ENCODE measurements at regions not wholly inside any gene's neighbourhood (a gene's known extent, or its start where the extent isn't known, plus 50 kb on each side); places are given as distances from the start of the nearest gene placed in this dataset.

- no peaks in the 10 kb centered on the region for H3K27me3 ChIP-seq
- intact Hi-C loops (cut with DNase I): no loop called here
- H3K36me3 ChIP-seq: no peaks in the 10 kb centered on the region
- no peak for DNase-seq (ENCODE audit: extremely low spot score in 2 of 2)
- H3K9me3 ChIP-seq: no peaks in the 10 kb centered on the region
- H3K4me3 ChIP-seq: no peak overlapping the region
- TF ChIP-seq POLR2A (IDR thresholded peaks at IDR 0.05) (no peak), POLR2AphosphoS5 (IDR thresholded peaks at IDR 0.05; ENCODE audit: insufficient read depth in 1 of 2, low read depth in 1 of 2) (no peak), CTCF (IDR thresholded peaks at IDR 0.05) (no peak)
- peaks cover 7% of the 10 kb centered on the region for H3K4me1 ChIP-seq
- peak overlapping the region; percentile 63 for H3K27ac ChIP-seq
Observed at GRCh38 chr21:28737674-28738419, 254.8 kb downstream of the LTN1 start.

- intact Hi-C loops (cut with DNase I): no loop called here
- Histone ChIP-seq H3K27me3 (no peaks in the 10 kb centered on the region), H3K27ac (no peak overlapping the region), H3K36me3 (no peaks in the 10 kb centered on the region), H3K4me3 (no peak overlapping the region), H3K4me1 (peaks cover 7% of the 10 kb centered on the region), H3K9me3 (no peaks in the 10 kb centered on the region)
- TF ChIP-seq POLR2A (IDR thresholded peaks at IDR 0.05): no peak
- no peak for TF ChIP-seq POLR2AphosphoS5 (IDR thresholded peaks at IDR 0.05; ENCODE audit: insufficient read depth in 1 of 2, low read depth in 1 of 2)
- TF ChIP-seq CTCF (IDR thresholded peaks at IDR 0.05): no peak
- DNase-seq (ENCODE audit: extremely low spot score in 2 of 2): no peak
Observed at GRCh38 chr21:28734522-28735175, 258.0 kb downstream of the LTN1 start.

- intact Hi-C loops (cut with DNase I): no loop called here
- Histone ChIP-seq H3K36me3 (no peaks in the 10 kb centered on the region), H3K4me1 (peaks cover 7% of the 10 kb centered on the region), H3K9me3 (no peaks in the 10 kb centered on the region), H3K27me3 (no peaks in the 10 kb centered on the region), H3K27ac (no peak overlapping the region), H3K4me3 (no peak overlapping the region)
- DNase-seq (ENCODE audit: extremely low spot score in 2 of 2): no peak
- TF ChIP-seq CTCF (IDR thresholded peaks at IDR 0.05) (no peak), POLR2A (IDR thresholded peaks at IDR 0.05) (no peak), POLR2AphosphoS5 (IDR thresholded peaks at IDR 0.05; ENCODE audit: insufficient read depth in 1 of 2, low read depth in 1 of 2) (no peak)
Observed at GRCh38 chr21:28731700-28732321, 260.9 kb downstream of the LTN1 start.

- Histone ChIP-seq H3K4me3 (no peak overlapping the region), H3K36me3 (no peaks in the 10 kb centered on the region), H3K27ac (no peak overlapping the region), H3K9me3 (no peaks in the 10 kb centered on the region), H3K27me3 (no peaks in the 10 kb centered on the region), H3K4me1 (peaks cover 5% of the 10 kb centered on the region)
- intact Hi-C loops (cut with DNase I): no loop called here
- TF ChIP-seq POLR2A (IDR thresholded peaks at IDR 0.05): no peak
- no peak for TF ChIP-seq CTCF (IDR thresholded peaks at IDR 0.05)
- TF ChIP-seq POLR2AphosphoS5 (IDR thresholded peaks at IDR 0.05; ENCODE audit: insufficient read depth in 1 of 2, low read depth in 1 of 2): no peak
- no peak for DNase-seq (ENCODE audit: extremely low spot score in 2 of 2)
Observed at GRCh38 chr21:28729887-28730286, 262.8 kb downstream of the LTN1 start.

Data from vagina (tissue), 2 donors.